ENCODE measurements at regions not wholly inside any gene's neighbourhood (a gene's known extent, or its start where the extent isn't known, plus 50 kb on each side); places are given as distances from the start of the nearest gene placed in this dataset.
"Not testable (repeated sequence)": the region's sequence is repeated elsewhere in the genome, so short reads cannot be mapped to it uniquely, and the experiment has no call there.

- DNase-seq, result no peak
Measured at GRCh38 chr6:74357321-74357720, 661.3 kb downstream of the CD109 start.

GRCh38 chr6:74356391-74356790, 660.4 kb downstream of the CD109 start:
- no peak for DNase-seq

- no peak for DNase-seq
Measured at GRCh38 chr6:74346936-74347535, 651.0 kb downstream of the CD109 start.

- peak; percentile 53 for DNase-seq
Measured at GRCh38 chr6:74343804-74344203, 647.8 kb downstream of the CD109 start.

GRCh38 chr6:74343321-74343720, 647.3 kb downstream of the CD109 start:
- not testable (repeated sequence) for DNase-seq

GRCh38 chr6:74334722-74335121, 638.7 kb downstream of the CD109 start:
- DNase-seq, result no peak

- DNase-seq, result no peak
Measured at GRCh38 chr6:74333406-74333805, 637.4 kb downstream of the CD109 start.

- no peak for DNase-seq
Measured at GRCh38 chr6:74320715-74321114, 624.7 kb downstream of the CD109 start.

- DNase-seq, result peak; percentile 13
Measured at GRCh38 chr6:74320074-74320473, 624.1 kb downstream of the CD109 start.

- DNase-seq, result no peak
Measured at GRCh38 chr6:74319292-74319691, 623.3 kb downstream of the CD109 start.

GRCh38 chr6:74318738-74319137, 622.7 kb downstream of the CD109 start:
- DNase-seq, result no peak

- DNase-seq, result no peak
Measured at GRCh38 chr6:74312081-74312480, 616.1 kb downstream of the CD109 start.

- DNase-seq, result no peak
Measured at GRCh38 chr6:74311431-74311830, 615.4 kb downstream of the CD109 start.

GRCh38 chr6:74289884-74290283, 593.9 kb downstream of the CD109 start:
- DNase-seq, result no peak

- DNase-seq, result no peak
Measured at GRCh38 chr6:74287932-74288331, 591.9 kb downstream of the CD109 start.

GRCh38 chr6:74287441-74287840, 591.4 kb downstream of the CD109 start:
- DNase-seq, result no peak

- DNase-seq, result no peak
Measured at GRCh38 chr6:74284284-74284683, 588.3 kb downstream of the CD109 start.

GRCh38 chr6:74283532-74283931, 587.5 kb downstream of the CD109 start:
- DNase-seq, result no peak

- no peak for DNase-seq
Measured at GRCh38 chr6:74282143-74282689, 586.2 kb downstream of the CD109 start.

- peak; percentile 39 for DNase-seq
Measured at GRCh38 chr6:74280130-74280692, 584.2 kb downstream of the CD109 start.

GRCh38 chr6:74277777-74278186, 581.8 kb downstream of the CD109 start:
- peak; percentile 16 for DNase-seq

- no peak for DNase-seq
Measured at GRCh38 chr6:74273541-74273940, 577.5 kb downstream of the CD109 start.

- no peak for DNase-seq
Measured at GRCh38 chr6:74269600-74269858, 573.5 kb downstream of the CD109 start.

- DNase-seq, result peak; percentile 22
Measured at GRCh38 chr6:74268815-74269599, 573.0 kb downstream of the CD109 start.
